PC-3 (cell line): ENCODE measurements at regions not wholly inside any gene's neighbourhood (a gene's known extent, or its start where the extent isn't known, plus 50 kb on each side); places are given as distances from the start of the nearest gene placed in this dataset.

Experiments
- ATAC-seq: fragments of 200-7000 bp; cut with Tn5 transposase; 2 replicates; pipeline ENCODE4 v1.9.1; 2020; ENCODE audit warnings: mild to moderate bottlenecking, moderate library complexity
- BruUV-seq: library from RNA; stranded (reverse); fragments of 400-500 nt; replicated peaks from 2 replicates; lab custom pipeline; 2021; lab: Mats Ljungman, UMichigan
- CTCF ChIA-PET: fragments of 300-600 bp; sonication (Branson Sonifier 250); formaldehyde crosslinking; loops from one replicate; lab custom pipeline; 2022; ENCODE audit warnings: antibody characterized with exemption; lab: Charles Lee
- POLR2A ChIA-PET: fragments of 300-600 bp; sonication (Branson Sonifier 250); formaldehyde crosslinking; loops from one replicate; lab custom pipeline; 2022; ENCODE audit warnings: antibody characterized with exemption; ENCODE audit not compliant: unreplicated experiment; lab: Charles Lee
- DNase-seq: peaks from one replicate; pipeline ENCODE4 v3.0.0-alpha.2; 2015
- H2AFZ ChIP-seq: fragments of 300-600 bp; sonication (generic); 2 replicates; pipeline ENCODE4 v1.6.0; 2016; ENCODE audit warnings: antibody characterized with exemption, low read length
- H3F3A ChIP-seq: fragments of 300-600 bp; sonication (generic); one replicate; pipeline ENCODE4 v1.6.0; 2017; ENCODE audit warnings: antibody characterized with exemption, low read length, control low read depth, mild to moderate bottlenecking; ENCODE audit not compliant: unreplicated experiment
- H3K27ac ChIP-seq: fragments of 300-600 bp; sonication (generic); 2 replicates; pipeline ENCODE4 v1.5.1; 2016; ENCODE audit warnings: mild to moderate bottlenecking, low read length
- H3K27me3 ChIP-seq: fragments of 300-600 bp; sonication (generic); 2 replicates; pipeline ENCODE4 v1.6.1; 2016; ENCODE audit warnings: low read length, mixed read lengths
- H3K36me3 ChIP-seq: fragments of 300-600 bp; sonication (generic); 2 replicates; pipeline ENCODE4 v1.6.1; 2016; ENCODE audit warnings: low read depth, mixed run types, low read length, mixed read lengths
- H3K4me1 ChIP-seq: fragments of 300-600 bp; sonication (generic); 2 replicates; pipeline ENCODE4 v1.5.1; 2016; ENCODE audit warnings: low read length; ENCODE audit not compliant: insufficient read depth
- H3K4me2 ChIP-seq: fragments of 300-600 bp; sonication (generic); 2 replicates; pipeline ENCODE4 v1.6.0; 2016; ENCODE audit warnings: low read length
- H3K4me3 ChIP-seq: fragments of 300-600 bp; sonication (generic); 2 replicates; pipeline ENCODE4 v1.5.1; 2016; ENCODE audit warnings: mild to moderate bottlenecking, low read length, mixed read lengths
- H3K79me2 ChIP-seq: fragments of 300-600 bp; sonication (generic); 2 replicates; pipeline ENCODE4 v1.6.1; 2017; ENCODE audit warnings: low read length, mixed read lengths
- H3K9ac ChIP-seq: fragments of 300-600 bp; sonication (generic); 2 replicates; pipeline ENCODE4 v1.6.0; 2016; ENCODE audit warnings: mild to moderate bottlenecking, low read length
- H3K9me2 ChIP-seq: fragments of 300-600 bp; sonication (generic); replicated peaks from 2 replicates; pipeline ENCODE4 v1.6.1; 2016; ENCODE audit warnings: mixed run types, low read length, mixed read lengths
- H3K9me3 ChIP-seq: fragments of 300-600 bp; sonication (generic); 2 replicates; pipeline ENCODE4 v1.6.1; 2016; ENCODE audit warnings: low read length, mixed read lengths
- H4K20me1 ChIP-seq: fragments of 300-600 bp; sonication (generic); 2 replicates; pipeline ENCODE4 v1.6.1; 2016; ENCODE audit warnings: low read length, mixed read lengths
- CTCF ChIP-seq: fragments of 300-600 bp; sonication (generic); conservative IDR thresholded peaks from 2 replicates; pipeline ENCODE4 v1.5.1; 2017; ENCODE audit warnings: antibody characterized with exemption, low read depth, mild to moderate bottlenecking, low read length
- EZH2 ChIP-seq: fragments of 300-600 bp; sonication (generic); IDR thresholded peaks from one replicate; pipeline ENCODE4 v1.6.1; 2017; ENCODE audit warnings: antibody characterized with exemption, mild to moderate bottlenecking, low read length; ENCODE audit not compliant: unreplicated experiment
- EZH2phosphoT487 ChIP-seq: fragments of 300-600 bp; sonication (generic); IDR thresholded peaks from 2 replicates; pipeline ENCODE4 v1.6.1; 2018; ENCODE audit warnings: mild to moderate bottlenecking, antibody characterized with exemption, low read length, borderline replicate concordance
- intact Hi-C: fragments of 100-400 bp; cut with micrococcal nuclease; formaldehyde crosslinking; loops from 2 replicates; pipeline ENCODE4 v1.9.0; 2023

- CTCF ChIA-PET = no interaction called here
- Histone ChIP-seq H3K9me3 (no peaks in the 10 kb centered on the region), H2AFZ (no peak overlapping the region), H3K36me3 (no peaks in the 10 kb centered on the region), H3K27ac (no peak overlapping the region), H3K4me3 (no peak overlapping the region), H3K79me2 (no peaks in the 10 kb centered on the region), H3F3A (no peaks in the 10 kb centered on the region), H3K9me2 (no peaks in the 10 kb centered on the region), H3K9ac (no peak overlapping the region), H4K20me1 (no peaks in the 10 kb centered on the region), H3K27me3 (peaks cover 85% of the 10 kb centered on the region), H3K4me1 (no peaks in the 10 kb centered on the region), H3K4me2 (no peak overlapping the region)
- intact Hi-C loops = no loop called here
- ATAC-seq = no peak
- no peak for DNase-seq
- POLR2A ChIA-PET = no interaction called here
- TF ChIP-seq CTCF (no peak), EZH2 (no peak), EZH2phosphoT487 (no peak)
- no TSS peak for BruUV-seq
Observed at GRCh38 chr6:159439651-159440050, 253.4 kb downstream of the SOD2 start.

GRCh38 chr6:159438106-159438505, 254.9 kb downstream of the SOD2 start:
- intact Hi-C loops = no loop called here
- no peak overlapping the region for H3K4me2 ChIP-seq
- no TSS peak for BruUV-seq
- ChIA-PET POLR2A (no interaction called here), CTCF (no interaction called here)
- no peak overlapping the region for H3K4me3 ChIP-seq
- no peaks in the 10 kb centered on the region for H3K36me3 ChIP-seq
- H3K4me1 ChIP-seq = no peaks in the 10 kb centered on the region
- H3K79me2 ChIP-seq = no peaks in the 10 kb centered on the region
- no peaks in the 10 kb centered on the region for H4K20me1 ChIP-seq
- H3K9ac ChIP-seq = no peak overlapping the region
- H3K9me3 ChIP-seq = no peaks in the 10 kb centered on the region
- peaks cover 69% of the 10 kb centered on the region for H3K27me3 ChIP-seq
- no peaks in the 10 kb centered on the region for H3F3A ChIP-seq
- H2AFZ ChIP-seq = no peak overlapping the region
- H3K9me2 ChIP-seq = no peaks in the 10 kb centered on the region
- TF ChIP-seq CTCF (no peak), EZH2phosphoT487 (no peak), EZH2 (no peak)
- ATAC-seq (no peak), DNase-seq (no peak)
- no peak overlapping the region for H3K27ac ChIP-seq

- CTCF ChIA-PET = no interaction called here
- ATAC-seq = no peak
Observed at GRCh38 chr6:159436581-159436980, 256.5 kb downstream of the SOD2 start.

More at GRCh38 chr6:159436581-159436980, 256.5 kb downstream of the SOD2 start:
- no peak for DNase-seq
- TF ChIP-seq EZH2phosphoT487 = no peak
- TF ChIP-seq EZH2 = no peak
- no peak for TF ChIP-seq CTCF
- no TSS peak for BruUV-seq
- Histone ChIP-seq H3K9me3 (no peaks in the 10 kb centered on the region), H3K4me1 (no peaks in the 10 kb centered on the region), H3K36me3 (no peaks in the 10 kb centered on the region), H3K79me2 (no peaks in the 10 kb centered on the region), H3K4me2 (no peak overlapping the region), H3K27me3 (peaks cover 55% of the 10 kb centered on the region), H3K27ac (no peak overlapping the region), H3F3A (no peaks in the 10 kb centered on the region), H3K9ac (no peak overlapping the region), H2AFZ (no peak overlapping the region), H3K9me2 (no peaks in the 10 kb centered on the region), H3K4me3 (no peak overlapping the region), H4K20me1 (no peaks in the 10 kb centered on the region)
- intact Hi-C loops = no loop called here
- POLR2A ChIA-PET = no interaction called here
